GM18499 (cell line): ENCODE measurements at regions not wholly inside any gene's neighbourhood (a gene's known extent, or its start where the extent isn't known, plus 50 kb on each side); places are given as distances from the start of the nearest gene placed in this dataset.
"Not testable (repeated sequence)": the region's sequence is repeated elsewhere in the genome, so short reads cannot be mapped to it uniquely, and the experiment has no call there.

Experiments used
- ATAC-seq: cut with Tn5 transposase; IDR thresholded peaks from one replicate; pipeline ENCODE4 v1.9.1; 2021; ENCODE audit warnings: moderate number of reproducible peaks; ENCODE audit not compliant: insufficient read depth, unreplicated experiment

DNA sequence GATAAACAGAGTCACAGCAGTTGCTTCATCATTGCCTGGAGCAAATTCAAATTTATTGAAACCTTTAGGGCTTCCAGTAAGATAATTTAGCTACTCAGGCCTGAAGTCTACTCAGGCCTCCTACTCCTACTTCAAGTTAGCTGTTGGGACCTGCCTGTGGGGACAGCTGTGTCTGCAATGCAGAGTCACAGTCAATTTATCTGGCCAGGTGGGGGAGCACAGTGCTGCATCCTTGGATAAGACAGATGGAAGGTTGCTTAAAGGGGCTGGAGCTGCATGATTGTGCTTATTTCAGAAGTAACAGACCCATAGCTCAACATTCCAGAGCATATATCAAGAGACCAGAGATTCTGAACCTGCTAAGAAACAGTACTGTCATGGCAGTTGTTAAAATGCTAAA is 932.1 kb downstream of the QKI start:
- ATAC-seq, result no peak

DNA sequence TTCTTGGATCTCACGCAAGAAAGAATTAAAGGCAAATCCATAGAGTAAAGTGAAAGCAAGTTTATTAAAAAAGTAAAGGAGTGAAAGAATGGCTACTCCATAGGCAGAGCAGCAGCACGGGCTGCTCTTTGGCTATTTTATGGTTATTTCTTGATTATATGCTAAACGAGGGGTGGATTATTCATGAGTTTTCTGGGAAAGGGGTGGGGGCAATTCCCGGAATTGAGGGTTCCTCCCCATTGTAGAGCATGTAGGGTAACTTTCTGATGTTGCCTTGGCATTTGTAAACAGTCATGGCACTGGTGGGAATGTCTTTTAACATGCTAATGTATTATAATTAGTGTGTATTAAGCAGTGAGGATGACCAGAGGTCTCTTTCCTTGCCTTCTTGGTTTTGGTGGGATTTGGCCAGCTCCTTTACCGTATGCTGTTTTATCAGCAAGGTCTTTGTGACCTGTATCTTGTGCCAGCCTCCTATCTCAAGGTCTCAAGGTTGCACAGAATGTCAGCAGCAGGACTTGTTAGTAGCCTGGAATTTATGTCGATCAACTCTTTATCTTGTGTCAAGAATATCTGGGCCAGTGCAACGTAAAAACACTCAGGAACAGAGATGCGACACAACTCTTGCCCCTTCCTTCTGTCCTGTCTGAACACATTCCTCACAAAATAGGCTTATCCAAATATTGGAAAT is 931.4 kb downstream of the QKI start:
- ATAC-seq, result no peak

- ATAC-seq, result no peak
Measured at GRCh38 chr6:164345327-164345726, 930.8 kb downstream of the QKI start.

- no peak for ATAC-seq
Measured at GRCh38 chr6:164344801-164345291, 930.3 kb downstream of the QKI start.

GRCh38 chr6:164339442-164339841 is 924.9 kb downstream of the QKI start:
- ATAC-seq, result not testable (repeated sequence)

GRCh38 chr6:164337925-164338397 is 923.4 kb downstream of the QKI start:
- no peak for ATAC-seq

GRCh38 chr6:164337024-164337924 is 922.8 kb downstream of the QKI start:
- ATAC-seq, result no peak

- ATAC-seq, result no peak
Measured at GRCh38 chr6:164336455-164336854, 921.9 kb downstream of the QKI start.

DNA sequence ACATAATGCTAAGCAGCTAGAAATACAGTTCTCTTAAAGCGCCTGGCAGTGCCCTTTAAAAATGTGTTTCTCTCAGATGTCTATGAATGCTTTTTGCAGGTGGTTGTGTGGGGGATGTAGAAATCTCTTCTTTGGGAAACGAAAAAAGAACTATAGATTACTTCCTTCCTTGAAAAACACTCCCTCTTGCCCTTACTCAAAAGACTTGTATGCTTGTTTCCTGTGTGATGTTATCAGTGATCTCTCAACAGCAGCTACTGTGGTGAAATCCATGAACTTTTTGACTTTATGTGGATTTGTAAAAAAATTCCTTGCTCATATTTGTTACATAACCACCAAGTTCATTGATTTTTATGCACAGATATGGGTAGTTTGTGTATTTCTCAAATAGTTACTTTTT is 916.5 kb downstream of the QKI start:
- ATAC-seq, result no peak

DNA sequence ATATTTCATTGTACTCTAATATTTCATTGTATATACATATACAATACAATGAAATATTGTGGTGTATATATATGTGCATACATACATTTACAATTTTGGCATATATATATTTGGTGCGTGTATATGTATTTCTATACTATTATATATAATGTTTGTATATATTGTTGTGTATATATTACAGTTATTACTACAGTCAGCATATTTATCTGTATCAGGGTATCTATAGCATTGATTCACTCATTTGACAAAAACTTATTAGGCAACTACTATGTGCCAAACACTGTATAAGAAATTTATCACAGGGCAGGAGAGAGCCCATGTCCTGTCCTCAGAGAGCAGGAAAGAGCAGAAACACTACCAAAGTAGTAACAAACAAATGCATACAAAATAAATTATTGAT is 910.6 kb downstream of the QKI start:
- ATAC-seq, result no peak

GRCh38 chr6:164322533-164322932 is 908.0 kb downstream of the QKI start:
- no peak for ATAC-seq

DNA sequence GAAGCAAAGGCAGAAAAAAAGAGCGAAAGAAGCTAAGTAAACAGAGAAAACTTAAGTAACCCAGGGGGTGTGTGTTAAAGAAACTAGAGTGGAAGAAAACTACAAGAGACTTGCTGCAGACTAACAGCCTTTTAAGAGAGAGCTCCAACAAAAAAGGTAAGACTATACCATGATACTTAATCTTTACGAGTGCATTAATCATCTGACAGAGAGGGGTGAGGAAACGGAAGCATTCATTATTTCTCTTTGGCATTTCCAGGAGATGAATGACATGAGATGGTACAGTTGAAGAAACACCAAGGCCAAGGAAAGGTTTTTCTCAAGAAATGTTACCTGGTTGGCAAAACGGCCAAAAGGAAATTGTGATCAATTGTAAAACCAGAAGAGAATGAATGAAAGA is 906.8 kb downstream of the QKI start:
- ATAC-seq, result no peak

GRCh38 chr6:164315376-164315775 is 900.9 kb downstream of the QKI start:
- ATAC-seq, result no peak

GRCh38 chr6:164308339-164308738 is 893.8 kb downstream of the QKI start:
- ATAC-seq, result no peak

- no peak for ATAC-seq
Measured at GRCh38 chr6:164303102-164303964, 888.8 kb downstream of the QKI start.

- no peak for ATAC-seq
Measured at GRCh38 chr6:164296411-164296810, 881.9 kb downstream of the QKI start.

DNA sequence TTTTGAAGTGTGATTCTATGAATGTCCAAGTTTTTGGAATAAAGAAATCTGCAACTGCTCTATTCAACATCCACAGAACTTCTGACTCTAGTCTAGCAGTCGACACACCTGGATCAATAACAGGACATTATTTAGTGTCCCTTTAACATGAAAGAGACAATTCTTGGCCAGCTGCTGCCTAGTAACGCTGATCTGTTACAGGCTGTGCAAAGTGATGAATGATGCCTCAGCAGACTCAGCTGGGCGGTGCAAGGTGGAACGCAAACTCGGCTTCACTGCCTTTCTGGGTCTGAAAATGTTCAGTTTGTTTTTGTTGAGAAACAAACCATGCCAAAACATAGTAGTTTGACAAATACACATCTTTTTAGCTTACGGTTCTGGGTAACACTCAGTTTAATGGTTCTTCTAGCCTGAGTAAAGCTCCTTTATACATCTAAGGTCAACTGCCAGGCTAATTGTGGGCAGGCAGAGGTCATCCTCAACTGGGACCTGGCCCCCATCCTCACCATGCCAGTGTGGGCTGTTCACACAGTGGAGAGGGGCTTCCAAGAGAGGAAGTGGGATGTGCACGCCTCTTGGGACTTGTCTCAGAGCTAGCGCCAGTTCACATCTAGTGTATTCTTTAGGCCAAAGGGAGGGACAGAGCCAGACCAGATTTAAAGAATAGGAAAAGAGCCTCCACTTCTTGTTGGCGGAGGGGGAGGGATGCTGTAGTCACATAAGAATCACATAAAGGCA is 879.7 kb downstream of the QKI start:
- no peak for ATAC-seq

- ATAC-seq, result no peak
Measured at GRCh38 chr6:164291224-164291623, 876.7 kb downstream of the QKI start.

- no peak for ATAC-seq
Measured at GRCh38 chr6:164290101-164290500, 875.6 kb downstream of the QKI start.

- ATAC-seq, result no peak
Measured at GRCh38 chr6:164286011-164286410, 871.5 kb downstream of the QKI start.
